Erythroblast (primary cell): ENCODE measurements at regions not wholly inside any gene's neighbourhood (a gene's known extent, or its start where the extent isn't known, plus 50 kb on each side); places are given as distances from the start of the nearest gene placed in this dataset.

Source experiments
- GATA1 ChIP-seq: IDR thresholded peaks from 2 replicates; pipeline ENCODE4 v1.6.1; 2011; ENCODE audit warnings: low read depth, mild to moderate bottlenecking, control low read depth, low read length, moderate library complexity
- POLR2A ChIP-seq: IDR thresholded peaks from 2 replicates; pipeline ENCODE4 v1.6.1; 2011; ENCODE audit warnings: mild to moderate bottlenecking, low read length

- TF ChIP-seq POLR2A (no peak), GATA1 (no peak)
Observed at GRCh38 chr15:95874637-95875036, 455.9 kb upstream of the NR2F2 start.
